ENCODE measurements at regions not wholly inside any gene's neighbourhood (a gene's known extent, or its start where the extent isn't known, plus 50 kb on each side); places are given as distances from the start of the nearest gene placed in this dataset.

DNA sequence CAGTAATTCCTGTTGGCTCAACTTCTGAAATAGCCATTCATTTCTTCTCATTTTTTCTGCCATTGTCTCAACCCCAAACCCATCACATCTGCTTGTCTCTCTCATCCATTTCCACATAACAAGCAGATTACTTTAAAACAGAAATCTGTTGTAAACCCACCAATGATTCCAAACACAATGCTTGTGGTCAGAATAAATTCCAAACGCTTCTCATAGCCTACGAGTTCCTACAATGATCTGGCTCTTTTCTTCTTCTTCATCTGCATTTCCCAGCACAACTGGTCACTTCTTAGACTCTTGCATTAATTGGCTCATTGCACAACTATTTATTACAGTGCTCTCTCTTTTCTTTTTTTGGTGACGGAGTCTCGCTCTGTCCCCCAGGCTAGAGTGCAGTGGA is 364.1 kb downstream of the GATA3 start:
- TF ChIP-seq, protein P1, sequence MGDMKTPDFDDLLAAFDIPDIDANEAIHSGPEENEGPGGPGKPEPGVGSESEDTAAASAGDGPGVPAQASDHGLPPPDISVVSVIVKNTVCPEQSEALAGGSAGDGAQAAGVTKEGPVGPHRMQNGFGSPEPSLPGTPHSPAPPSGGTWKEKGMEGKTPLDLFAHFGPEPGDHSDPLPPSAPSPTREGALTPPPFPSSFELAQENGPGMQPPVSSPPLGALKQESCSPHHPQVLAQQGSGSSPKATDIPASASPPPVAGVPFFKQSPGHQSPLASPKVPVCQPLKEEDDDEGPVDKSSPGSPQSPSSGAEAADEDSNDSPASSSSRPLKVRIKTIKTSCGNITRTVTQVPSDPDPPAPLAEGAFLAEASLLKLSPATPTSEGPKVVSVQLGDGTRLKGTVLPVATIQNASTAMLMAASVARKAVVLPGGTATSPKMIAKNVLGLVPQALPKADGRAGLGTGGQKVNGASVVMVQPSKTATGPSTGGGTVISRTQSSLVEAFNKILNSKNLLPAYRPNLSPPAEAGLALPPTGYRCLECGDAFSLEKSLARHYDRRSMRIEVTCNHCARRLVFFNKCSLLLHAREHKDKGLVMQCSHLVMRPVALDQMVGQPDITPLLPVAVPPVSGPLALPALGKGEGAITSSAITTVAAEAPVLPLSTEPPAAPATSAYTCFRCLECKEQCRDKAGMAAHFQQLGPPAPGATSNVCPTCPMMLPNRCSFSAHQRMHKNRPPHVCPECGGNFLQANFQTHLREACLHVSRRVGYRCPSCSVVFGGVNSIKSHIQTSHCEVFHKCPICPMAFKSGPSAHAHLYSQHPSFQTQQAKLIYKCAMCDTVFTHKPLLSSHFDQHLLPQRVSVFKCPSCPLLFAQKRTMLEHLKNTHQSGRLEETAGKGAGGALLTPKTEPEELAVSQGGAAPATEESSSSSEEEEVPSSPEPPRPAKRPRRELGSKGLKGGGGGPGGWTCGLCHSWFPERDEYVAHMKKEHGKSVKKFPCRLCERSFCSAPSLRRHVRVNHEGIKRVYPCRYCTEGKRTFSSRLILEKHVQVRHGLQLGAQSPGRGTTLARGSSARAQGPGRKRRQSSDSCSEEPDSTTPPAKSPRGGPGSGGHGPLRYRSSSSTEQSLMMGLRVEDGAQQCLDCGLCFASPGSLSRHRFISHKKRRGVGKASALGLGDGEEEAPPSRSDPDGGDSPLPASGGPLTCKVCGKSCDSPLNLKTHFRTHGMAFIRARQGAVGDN (IDR thresholded peaks at IDR 0.05) = no peak
- TF ChIP-seq SUZ12 (IDR thresholded peaks at IDR 0.05; ENCODE audit: unreplicated experiment) (no peak), POLR2A (IDR thresholded peaks at IDR 0.05; ENCODE audit: low read depth, low read length) (no peak), NR2C2 (IDR thresholded peaks at IDR 0.05; ENCODE audit: borderline replicate concordance, control insufficient read depth, insufficient read length, low read depth) (no peak), GABPA (IDR thresholded peaks at IDR 0.05; ENCODE audit: low read depth) (no peak), RUNX3 (IDR thresholded peaks at IDR 0.05; ENCODE audit: low read length) (no peak), EZH2 (IDR thresholded peaks at IDR 0.05; ENCODE audit: borderline replicate concordance, control insufficient read depth, low read depth, low read length) (no peak)
